HG03175 (cell line): ENCODE measurements at regions not wholly inside any gene's neighbourhood (a gene's known extent, or its start where the extent isn't known, plus 50 kb on each side); places are given as distances from the start of the nearest gene placed in this dataset.
A peak's percentile ranks its signal among the peaks of the same experiment; 100 is the strongest.
"Not testable (repeated sequence)": the region's sequence is repeated elsewhere in the genome, so short reads cannot be mapped to it uniquely, and the experiment has no call there.

Source experiments
- ATAC-seq: cut with Tn5 transposase; IDR thresholded peaks from one replicate; pipeline ENCODE4 v1.9.1; 2021; ENCODE audit warnings: mild to moderate bottlenecking, moderate library complexity; ENCODE audit not compliant: unreplicated experiment

- no peak for ATAC-seq
Measured at GRCh38 chr2:128503399-128504245, 185.0 kb upstream of the HS6ST1 start.

GRCh38 chr2:128504246-128505149, 185.8 kb upstream of the HS6ST1 start:
- no peak for ATAC-seq

GRCh38 chr2:128505150-128505490, 186.5 kb upstream of the HS6ST1 start:
- ATAC-seq = no peak

GRCh38 chr2:128505575-128506526, 187.2 kb upstream of the HS6ST1 start:
- ATAC-seq = no peak

GRCh38 chr2:128506534-128506933, 187.9 kb upstream of the HS6ST1 start:
- no peak for ATAC-seq

GRCh38 chr2:128510701-128511397, 192.2 kb upstream of the HS6ST1 start:
- no peak for ATAC-seq

GRCh38 chr2:128511731-128512378, 193.2 kb upstream of the HS6ST1 start:
- ATAC-seq = no peak

- ATAC-seq = no peak
Measured at GRCh38 chr2:128512379-128513115, 193.9 kb upstream of the HS6ST1 start.

GRCh38 chr2:128513116-128513960, 194.7 kb upstream of the HS6ST1 start:
- no peak for ATAC-seq

GRCh38 chr2:128513961-128514283, 195.3 kb upstream of the HS6ST1 start:
- peak; percentile 94 for ATAC-seq

GRCh38 chr2:128514555-128514955, 195.9 kb upstream of the HS6ST1 start:
- no peak for ATAC-seq

GRCh38 chr2:128516938-128517337, 198.3 kb upstream of the HS6ST1 start:
- ATAC-seq = no peak

GRCh38 chr2:128519028-128519427, 200.4 kb upstream of the HS6ST1 start:
- ATAC-seq = not testable (repeated sequence)

- no peak for ATAC-seq
Measured at GRCh38 chr2:128519517-128520215, 201.0 kb upstream of the HS6ST1 start.

- peak; percentile 8 for ATAC-seq
Measured at GRCh38 chr2:128520340-128520739, 201.7 kb upstream of the HS6ST1 start.

GRCh38 chr2:128520791-128521190, 202.1 kb upstream of the HS6ST1 start:
- peak; percentile 78 for ATAC-seq

GRCh38 chr2:128521482-128521881, 202.8 kb upstream of the HS6ST1 start:
- ATAC-seq = no peak

- no peak for ATAC-seq
Measured at GRCh38 chr2:128522829-128523228, 204.2 kb upstream of the HS6ST1 start.
